H1 (cell line): ENCODE measurements at regions not wholly inside any gene's neighbourhood (a gene's known extent, or its start where the extent isn't known, plus 50 kb on each side); places are given as distances from the start of the nearest gene placed in this dataset.

Source experiments
- BACH1 ChIP-seq: IDR thresholded peaks from 2 replicates; pipeline ENCODE4 v1.6.1; 2012; ENCODE audit warnings: low read length, improper control_type of control experiment
- CHD7 ChIP-seq: fragments of 300-600 bp; sonication (generic); IDR thresholded peaks from 2 replicates; pipeline ENCODE4 v1.7.1; 2012; ENCODE audit warnings: low read length, moderate library complexity, mild to moderate bottlenecking, inconsistent platforms; ENCODE audit not compliant: insufficient replicate concordance
- CREB1 ChIP-seq: IDR thresholded peaks from 2 replicates; pipeline ENCODE4 v1.6.1; 2012; ENCODE audit warnings: inconsistent platforms
- SIX5 ChIP-seq: IDR thresholded peaks from 2 replicates; pipeline ENCODE4 v1.6.1; 2011; ENCODE audit warnings: mild to moderate bottlenecking, low read depth, low read length
- SP1 ChIP-seq: IDR thresholded peaks from 2 replicates; pipeline ENCODE4 v1.6.1; 2011; ENCODE audit warnings: low read depth, low read length
- SP4 ChIP-seq: IDR thresholded peaks from 2 replicates; pipeline ENCODE4 v1.6.1; 2012; ENCODE audit warnings: low read length, inconsistent platforms
- YY1 ChIP-seq: IDR thresholded peaks from 2 replicates; pipeline ENCODE4 v1.6.1; 2011; ENCODE audit warnings: low read depth, mild to moderate bottlenecking, low read length

- no peak for TF ChIP-seq CHD7
- no peak for TF ChIP-seq SIX5
- no peak for TF ChIP-seq SP1
- TF ChIP-seq CREB1: no peak
- no peak for TF ChIP-seq YY1
- TF ChIP-seq SP4: no peak
- TF ChIP-seq BACH1: no peak
Observed at GRCh38 chr5:153880106-153880505, 158.6 kb downstream of the FAM114A2 start (continued).
